Iris pigment epithelial cell (primary cell): ENCODE measurements at regions not wholly inside any gene's neighbourhood (a gene's known extent, or its start where the extent isn't known, plus 50 kb on each side); places are given as distances from the start of the nearest gene placed in this dataset.

Experiments used
- DNase-seq: peaks from one replicate; pipeline ENCODE4 v3.0.0-alpha.2; 2011; ENCODE audit warnings: low read depth

DNA sequence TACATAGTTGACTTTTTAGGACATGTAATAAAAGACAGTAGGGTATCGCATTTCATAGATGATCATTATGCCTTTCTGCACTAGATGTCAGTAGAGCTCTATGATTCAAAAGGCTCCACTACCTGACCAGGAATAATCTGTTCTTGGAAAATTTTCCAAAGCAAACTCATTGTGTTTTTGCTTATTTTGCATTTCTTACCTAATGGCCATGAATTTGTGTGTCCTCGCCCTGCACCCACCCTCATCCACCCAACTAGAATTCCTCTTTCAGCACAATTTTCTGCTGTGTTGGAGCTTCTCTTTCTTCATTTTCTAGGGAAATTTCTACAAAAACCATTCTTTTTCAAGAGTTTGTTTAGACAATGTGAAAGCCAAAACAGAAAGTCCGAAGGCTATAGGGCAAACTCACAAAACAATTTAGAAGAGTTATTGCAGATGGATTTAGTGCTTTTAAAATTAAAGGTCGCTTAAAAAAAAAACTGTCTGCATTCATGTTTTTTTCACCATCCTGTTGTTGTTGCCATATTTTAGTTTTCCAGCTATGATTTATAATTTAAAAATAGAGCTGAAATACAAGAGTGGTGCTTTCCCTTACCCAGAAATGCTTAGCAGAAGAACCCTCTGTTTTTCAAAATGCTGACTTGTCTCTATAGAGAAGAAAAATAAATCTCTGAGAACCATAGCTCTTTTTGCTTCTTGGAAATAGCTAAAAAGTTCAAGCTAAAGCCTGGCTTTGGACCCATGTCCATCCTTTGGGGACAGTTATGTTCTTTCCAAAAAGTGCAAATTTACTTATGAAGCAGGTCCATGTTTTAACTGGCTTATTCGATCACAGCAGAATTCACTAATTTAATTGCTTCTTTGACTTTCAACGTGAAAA, 183.7 kb downstream of the SPATA18 start:
- peak; percentile 41 for DNase-seq

DNA sequence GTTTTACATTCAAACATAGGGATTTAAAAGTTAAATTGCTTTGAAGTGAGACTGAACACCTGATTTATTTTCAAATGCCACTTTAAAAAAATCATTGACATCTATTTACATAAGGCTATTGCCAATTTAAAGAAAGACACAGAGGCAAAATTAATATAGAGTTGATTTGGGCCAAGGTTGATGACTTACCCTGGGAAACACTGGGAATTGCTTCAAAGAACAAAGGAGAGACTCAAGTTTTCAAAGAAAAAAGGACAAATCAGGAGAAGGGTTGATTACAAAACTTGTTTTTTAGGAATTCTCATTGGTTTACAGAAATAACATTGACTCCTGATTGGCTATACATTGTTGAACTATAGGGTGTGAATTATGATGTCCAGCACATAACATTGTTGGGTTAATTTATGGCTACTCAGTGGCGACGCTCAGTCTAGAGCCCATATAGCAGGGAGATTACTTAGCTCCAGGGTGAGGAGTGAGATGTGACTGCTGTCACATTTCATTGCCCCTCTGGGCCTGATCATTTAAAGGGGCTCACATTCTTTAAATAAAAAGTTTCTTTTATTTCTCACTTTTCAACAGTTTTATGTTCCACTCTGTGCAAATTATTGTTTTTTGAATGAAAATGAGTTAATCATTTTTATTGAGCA, 184.6 kb downstream of the SPATA18 start:
- no peak for DNase-seq

DNA sequence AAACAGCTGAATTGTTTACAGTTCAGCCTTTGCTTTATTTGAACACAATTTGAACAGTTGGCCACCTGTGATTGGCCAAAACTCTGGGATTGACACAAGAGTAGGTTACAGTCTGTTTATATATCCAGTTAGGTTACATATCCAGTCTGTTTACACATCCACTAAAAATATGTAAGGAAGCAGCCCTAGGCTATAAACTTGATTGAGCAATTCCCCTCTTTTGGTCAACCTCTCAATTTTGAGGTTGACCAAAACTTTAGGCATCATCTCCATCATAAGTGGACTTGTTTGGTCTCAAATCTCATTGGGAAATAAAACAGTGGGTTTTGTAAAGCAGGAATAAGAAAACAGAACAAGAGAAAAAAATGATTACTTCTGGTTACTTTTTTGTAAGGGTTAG, 190.8 kb downstream of the SPATA18 start:
- no peak for DNase-seq

DNA sequence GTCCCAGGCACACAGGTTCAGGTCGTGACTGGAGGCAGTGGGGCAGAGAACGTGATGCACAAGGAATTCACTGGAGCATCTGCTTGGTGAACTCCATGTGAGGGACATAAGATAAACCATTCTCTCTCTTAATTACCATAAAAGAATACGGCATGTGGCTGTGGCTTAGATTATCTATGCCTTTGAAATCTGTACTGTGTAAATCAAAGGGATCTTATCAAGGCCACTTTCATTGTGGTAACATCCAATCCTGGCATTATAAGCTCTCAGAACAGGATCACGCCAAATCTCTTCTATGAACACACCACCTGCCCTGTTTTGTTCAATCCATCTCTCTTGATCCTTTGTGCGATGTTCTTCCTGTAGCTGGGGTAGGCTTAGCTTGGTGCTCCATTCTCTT, 192.3 kb downstream of the SPATA18 start:
- no peak for DNase-seq

DNA sequence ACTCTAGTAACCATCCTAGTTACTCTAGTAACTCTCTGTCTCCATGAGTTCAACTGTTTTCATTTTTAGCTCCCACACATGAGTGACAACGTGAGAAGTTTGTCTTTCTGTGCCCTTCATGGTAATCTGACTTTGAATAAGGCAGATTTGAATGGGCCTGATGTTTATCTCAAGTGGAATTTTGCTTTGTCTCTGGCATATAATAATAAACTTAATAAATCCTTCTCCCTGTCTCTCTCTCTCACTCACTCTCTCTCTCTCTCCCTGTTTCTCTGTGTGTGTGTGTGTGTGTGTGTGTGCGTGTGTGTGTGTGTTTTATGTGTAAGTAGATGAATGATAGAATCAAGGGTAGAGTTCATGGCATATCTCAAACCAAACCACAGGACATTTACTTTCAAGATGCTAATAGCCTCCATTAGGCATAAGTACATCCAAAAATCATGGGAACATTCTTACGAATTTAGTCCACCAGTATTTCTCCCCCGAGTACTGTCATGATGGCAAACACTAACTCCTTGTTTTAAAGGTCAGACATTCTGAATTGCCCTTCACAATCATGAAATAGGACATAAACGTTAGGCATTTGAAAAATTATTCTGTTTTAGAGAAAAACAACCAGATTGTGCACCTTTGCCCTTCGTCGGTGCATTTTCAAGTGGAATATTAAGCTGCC, 193.1 kb downstream of the SPATA18 start:
- no peak for DNase-seq

DNA sequence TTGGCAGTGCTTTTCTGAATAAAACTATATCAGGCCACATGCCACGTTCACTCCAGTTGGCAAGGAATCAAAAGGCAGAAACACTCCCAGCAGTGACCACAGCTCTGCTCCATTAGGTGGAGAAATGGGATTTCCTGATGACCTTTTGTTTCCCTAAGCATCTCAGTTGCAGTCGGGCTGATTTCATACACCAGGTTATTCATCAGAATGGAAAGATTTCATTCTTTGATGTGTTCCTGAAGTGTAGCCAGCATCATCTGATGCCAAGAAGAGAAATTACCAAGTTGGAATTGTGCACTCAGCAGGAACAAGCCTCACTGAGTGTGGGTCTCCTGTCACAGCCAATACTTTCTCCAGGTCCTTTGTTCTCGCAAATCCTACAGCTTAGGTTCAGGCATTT, 193.7 kb downstream of the SPATA18 start:
- DNase-seq: no peak

DNA sequence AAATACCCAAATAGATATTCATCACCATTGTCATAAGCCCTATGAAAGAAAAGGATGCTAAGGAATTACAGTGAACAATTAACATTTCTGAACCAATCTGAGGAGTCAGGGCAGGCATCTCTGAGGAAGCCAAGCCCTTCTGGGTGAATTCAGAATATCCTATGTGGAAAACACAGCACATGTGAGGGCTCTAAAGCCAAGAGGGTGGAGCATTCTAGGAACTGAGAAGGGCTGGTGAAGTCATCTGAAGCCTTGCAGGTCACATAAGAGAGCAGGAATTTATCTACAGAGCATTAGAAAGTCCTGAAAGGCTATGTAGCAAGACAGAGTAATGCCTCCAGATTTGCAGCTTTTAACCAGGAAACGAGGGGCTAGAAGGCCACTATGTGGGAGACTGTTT, 195.7 kb downstream of the SPATA18 start:
- DNase-seq: no peak

DNA sequence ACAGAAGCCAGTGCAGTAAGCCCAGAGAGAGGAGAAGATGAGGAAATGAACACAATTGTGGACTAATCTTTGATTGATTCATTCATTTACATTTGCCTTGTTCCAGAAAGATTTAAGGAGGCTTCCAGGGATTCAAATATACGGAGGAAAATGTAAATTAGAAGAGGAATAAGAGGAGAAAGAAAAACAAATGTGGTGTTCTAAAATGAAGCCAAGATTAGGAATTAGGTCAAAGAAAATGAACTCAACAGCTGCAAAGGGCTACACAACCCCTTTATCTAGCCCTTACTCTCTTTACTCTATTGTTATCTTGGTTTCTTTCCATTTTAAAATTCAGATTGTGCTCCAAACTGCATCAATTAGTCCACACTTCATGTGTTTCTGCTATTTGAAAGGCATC, 196.8 kb downstream of the SPATA18 start:
- no peak for DNase-seq

DNA sequence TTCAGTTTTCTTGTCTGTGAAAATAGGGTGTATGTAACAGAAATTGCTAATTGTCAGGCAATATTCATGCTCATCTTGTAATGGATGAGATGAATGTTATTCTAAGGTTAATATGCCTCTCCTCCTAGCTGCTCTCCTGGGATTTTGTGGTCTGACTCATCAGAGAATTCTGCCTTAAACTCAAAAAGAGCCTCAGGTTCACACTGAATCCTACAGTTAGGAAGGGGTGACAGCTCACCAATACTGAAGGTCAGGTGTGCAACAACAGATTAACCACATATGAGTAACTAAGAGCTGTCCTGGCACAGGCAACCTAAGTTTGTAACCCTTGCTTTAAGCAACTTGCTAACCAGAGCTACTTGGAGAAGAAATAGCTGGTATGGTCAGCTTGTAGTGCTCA, 197.7 kb downstream of the SPATA18 start:
- DNase-seq: no peak

DNA sequence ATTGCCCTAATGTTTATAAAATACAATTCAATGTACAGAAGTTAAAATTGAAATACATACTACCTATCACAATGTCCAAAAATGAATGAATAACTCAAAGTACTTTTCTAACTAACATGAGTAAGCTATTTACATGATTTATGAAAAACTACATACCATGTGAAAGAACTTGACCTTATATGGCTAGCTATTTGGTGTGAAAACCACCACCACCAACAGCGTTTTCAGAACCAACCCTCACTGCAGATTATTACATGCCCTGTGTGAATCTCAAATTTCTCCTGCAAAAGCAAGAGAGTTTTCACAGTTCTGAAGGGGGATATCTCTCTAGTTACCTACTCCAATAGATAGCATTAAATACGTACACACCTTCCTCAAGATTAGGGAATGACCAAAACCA, 198.5 kb downstream of the SPATA18 start:
- no peak for DNase-seq

DNA sequence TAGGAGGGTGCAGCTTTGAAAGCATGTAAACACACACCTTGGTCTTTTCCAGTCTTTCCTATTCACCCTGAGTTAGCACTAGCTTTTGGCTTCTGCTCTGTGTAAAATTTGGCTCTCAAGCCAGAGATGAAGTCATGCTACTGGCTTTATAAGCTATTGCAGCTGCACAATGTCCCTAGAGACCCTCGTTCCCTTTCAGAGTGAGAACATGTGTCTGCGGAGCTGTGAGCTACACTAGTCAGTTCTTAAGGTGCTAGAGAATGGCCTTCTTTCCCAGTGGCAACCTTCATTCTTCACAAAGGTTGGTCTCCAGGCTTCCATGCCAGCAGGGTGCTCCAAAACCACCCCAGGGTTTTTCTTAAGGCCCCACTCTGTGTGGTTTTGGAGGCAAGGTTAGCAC, 199.1 kb downstream of the SPATA18 start:
- DNase-seq: no peak

DNA sequence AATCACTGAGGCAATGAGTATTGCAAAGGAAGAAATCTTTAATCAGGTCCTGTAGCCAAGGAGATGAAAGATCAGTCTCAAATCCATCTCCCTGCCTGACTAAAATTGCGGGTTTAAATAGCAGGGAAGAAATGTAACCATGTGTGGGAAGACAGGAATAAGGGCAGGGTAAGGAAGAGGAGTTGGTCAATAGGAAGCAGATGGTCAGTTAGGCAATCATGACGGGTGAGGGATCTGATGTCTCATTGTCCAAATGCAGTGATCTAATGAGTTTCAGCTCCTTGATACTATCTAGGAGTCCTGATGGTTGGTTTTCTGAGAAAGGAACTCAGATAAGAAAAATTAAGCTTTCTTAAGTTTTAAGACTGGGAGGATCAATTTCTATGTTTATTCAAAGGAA, 200.8 kb downstream of the SPATA18 start:
- DNase-seq: no peak

DNA sequence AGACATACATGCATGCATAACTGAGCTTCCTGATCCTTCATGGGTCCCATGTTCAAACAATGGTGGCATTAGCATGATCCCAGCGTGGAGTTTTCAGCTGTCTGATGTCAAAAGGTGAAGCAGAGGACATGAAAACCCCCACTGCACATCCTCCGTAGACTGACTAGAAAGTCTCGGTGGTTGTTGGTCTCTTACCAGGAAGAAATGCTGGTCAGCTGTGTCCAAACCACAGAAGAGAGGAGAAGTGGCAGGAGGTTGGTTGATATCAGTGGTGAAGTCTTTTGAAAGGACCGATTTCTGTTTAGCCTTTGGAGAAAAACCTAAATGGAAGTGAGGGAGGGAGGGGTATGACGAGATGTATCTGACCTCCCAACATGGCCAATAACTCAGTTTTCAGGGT, 201.9 kb downstream of the SPATA18 start:
- DNase-seq: no peak

DNA sequence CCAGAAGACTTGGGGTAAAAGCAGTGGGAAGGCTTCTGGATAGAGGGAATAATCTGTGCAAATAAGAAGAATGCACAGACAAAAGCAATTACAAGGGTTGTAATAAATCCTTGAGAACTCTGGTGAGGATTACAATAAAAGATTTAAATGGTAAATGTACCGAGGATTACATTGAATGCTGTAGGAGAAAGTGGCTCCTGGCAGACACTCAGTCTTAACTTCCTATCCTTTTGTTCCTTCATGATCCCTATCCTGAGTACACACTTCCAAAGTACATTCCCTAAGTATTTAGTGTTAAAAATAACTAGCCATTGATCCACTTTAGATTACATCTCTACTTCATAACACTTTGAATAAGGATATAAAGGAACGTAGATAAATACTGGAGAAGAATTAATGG, 205.4 kb downstream of the SPATA18 start:
- no peak for DNase-seq

DNA sequence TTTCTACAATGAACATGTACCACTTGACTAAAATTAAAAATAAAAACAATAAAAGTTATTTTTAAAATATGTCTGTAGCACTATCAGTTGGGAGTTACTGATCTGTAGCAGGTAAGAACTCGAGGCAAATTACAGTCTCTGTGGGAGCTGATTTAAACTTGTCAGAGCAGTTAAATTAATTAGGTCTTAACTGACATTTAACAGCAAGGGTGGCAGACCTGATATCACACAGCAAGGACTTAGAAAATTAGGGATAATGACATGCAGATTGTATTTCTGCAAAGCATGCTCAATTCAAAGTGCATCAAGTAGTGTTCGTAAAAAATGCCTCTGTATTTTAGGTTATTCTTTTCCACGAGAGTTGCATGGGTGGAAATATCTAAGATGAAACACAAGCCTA, 208.9 kb downstream of the SPATA18 start:
- DNase-seq: no peak

DNA sequence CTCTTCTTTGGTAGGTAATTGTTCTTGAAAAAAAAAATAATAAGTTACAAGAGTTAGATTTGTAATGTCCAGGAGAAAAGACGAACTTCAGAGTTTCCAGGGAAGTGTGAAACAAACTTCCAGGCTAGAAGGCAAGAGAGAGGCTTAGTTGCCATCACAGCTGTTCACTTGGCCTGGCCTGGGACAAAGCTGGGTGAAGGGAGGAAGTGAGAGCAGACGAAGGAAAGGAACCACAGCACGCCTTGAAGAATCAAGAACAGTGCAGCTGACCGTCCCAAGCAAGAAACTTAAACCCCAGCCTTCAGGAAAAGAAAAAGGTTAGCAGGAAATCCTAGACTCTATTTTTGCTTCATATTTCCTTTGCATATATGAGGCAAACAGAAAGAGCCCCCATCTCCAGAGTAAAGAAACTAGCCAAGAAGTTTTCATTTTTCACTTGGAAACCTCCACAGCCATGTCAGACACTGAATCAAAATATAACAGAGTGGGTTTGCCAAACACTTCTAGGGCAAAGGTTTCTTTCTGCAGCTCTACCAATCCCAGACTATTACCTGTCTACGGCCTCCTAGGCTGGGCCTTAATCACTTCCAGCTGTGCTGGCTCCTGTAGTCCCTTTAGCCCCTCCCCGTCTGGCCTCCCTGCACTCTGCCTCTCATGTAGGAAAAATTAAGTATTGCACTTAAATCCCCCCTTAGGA, 209.6 kb downstream of the SPATA18 start:
- no peak for DNase-seq

DNA sequence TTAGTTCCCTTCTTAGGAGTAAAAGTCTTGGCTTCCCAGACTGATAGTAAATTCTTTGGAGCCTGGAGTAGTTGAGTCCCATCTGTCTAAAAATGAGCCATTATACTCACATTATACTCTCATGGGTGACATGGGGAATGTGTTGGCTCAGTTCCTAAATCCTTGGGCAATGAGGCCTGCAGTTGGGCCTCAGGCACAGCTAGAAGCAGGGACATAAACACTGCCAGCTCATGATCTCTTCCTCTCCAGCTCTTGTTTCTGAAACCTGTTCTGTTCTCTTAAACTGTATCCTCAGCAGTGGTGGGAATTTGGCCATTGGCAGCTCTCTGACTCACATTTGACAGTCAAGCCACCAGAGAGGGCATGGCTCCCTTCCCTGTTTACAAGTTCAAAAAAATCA, 212.5 kb downstream of the SPATA18 start:
- DNase-seq: no peak

DNA sequence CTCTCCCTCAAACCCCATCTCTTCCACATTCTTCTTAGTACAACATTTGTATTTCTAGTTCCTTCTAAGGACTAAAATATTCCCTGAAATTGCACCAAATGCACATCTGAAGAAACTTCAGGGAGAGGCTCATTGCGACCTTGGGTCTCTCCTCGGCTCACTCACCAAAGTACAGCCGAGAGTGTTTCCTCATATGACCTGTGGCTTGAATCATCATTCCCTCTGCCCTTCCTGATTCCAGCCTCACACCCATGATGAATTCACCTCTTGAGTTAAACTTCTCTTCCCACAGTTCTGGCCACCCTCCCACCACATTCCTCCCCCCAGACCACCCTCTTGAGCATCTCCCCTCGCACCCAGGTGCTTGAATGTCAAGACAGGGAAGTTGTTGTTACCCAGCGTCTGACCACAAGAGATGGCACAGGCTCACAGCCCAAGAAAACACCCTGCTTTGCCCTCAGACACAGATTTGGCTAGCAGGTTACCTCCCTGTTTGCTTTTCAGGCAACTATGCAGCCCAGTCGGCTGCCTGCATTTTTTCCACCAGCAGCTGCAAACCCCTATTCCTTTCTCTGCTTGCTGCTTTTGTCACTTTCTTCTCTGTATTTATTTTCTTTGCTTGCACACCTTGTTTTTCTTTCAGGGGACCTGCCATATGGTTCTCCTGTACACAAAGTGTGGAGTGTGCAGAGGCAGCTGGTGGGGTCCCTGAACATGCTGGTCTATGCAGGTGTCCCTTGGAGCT, 214.8 kb downstream of the SPATA18 start:
- no peak for DNase-seq

DNA sequence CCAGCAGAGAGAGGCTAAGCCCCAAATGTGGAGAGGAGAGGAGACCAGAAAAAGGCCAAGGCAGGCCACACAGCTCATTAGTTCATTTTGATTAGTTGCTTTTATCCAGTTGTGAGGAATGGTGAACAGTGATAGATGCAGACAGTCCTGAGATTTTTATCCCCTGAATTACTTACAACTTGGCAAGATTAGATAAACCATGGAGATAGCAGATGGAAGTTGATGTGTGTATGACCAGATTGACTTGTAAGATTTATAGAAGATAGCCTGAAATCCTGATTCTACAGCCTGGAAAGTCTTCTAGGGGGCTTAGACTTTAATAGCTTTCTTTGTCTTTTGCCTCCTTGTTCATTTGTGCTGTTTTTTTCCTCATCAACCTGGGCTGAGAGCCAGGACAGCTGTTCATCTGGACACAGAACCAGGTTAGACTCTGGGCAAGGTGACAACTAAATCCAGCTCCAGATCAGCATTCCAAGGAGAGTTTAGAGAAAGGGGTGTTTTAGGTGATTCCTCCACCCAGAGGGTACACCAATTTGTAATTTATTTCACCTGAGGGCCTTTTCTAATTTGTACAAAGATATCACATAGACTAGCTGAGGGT, 215.5 kb downstream of the SPATA18 start:
- no peak for DNase-seq

DNA sequence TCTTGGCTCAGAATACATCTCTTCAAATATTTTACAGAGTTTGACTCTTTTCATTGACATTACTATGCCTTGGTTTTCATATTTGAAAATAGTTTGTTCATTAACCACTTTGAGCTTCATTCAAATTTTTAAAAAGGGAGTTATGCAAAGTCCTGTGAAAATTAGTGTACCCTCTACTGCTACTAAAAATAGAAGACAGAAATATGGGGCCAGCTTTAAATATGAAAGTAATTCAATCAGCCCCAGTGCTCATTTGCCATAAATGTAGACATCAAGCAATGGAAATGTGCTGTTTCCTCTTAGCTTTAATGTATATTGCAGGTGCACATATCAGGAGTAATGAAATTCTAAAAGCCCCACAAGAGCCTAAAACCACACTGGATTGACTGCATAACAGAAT, 218.7 kb downstream of the SPATA18 start:
- no peak for DNase-seq

DNA sequence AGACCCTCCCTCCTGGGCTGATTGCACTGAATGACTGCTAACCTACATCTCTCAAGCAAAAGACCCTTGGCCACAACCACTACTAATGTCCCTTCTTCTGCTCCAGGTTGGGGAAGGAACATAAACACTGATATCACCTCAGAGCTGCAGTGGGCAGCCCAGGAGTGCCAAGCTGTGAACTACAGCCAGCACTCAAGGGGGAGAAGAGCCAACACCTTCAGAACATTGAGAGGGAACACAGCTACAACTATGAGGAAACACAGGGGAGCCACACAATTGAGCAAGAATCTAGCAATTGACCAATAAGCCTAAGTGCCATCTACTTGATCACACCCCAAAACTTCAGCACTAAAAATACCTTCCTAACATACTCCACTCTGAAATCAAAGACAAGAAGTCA, 222.8 kb downstream of the SPATA18 start:
- no peak for DNase-seq
